ENCODE measurements at regions not wholly inside any gene's neighbourhood (a gene's known extent, or its start where the extent isn't known, plus 50 kb on each side); places are given as distances from the start of the nearest gene placed in this dataset.

DNA sequence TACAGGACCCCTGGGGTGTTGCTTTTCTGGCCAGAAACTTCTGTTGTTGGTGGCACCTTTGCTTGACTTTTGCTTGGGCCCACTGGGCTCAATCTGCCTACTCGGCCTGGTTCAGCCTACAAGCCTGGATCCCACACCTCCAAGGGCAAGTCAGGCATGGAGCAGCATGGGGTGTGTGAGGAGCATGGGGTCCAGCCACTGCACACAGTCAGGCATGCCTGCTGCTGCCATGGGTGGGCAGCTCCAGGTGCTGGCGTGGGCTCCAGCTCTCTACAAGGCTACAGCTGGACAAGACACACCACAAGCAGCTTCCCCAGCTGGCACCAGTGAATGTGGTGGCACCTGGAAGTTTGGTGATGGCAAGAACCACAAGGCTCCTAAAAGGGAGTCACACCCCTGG, 1683.1 kb upstream of the ADGRL3 start:
- TF ChIP-seq, protein P1, sequence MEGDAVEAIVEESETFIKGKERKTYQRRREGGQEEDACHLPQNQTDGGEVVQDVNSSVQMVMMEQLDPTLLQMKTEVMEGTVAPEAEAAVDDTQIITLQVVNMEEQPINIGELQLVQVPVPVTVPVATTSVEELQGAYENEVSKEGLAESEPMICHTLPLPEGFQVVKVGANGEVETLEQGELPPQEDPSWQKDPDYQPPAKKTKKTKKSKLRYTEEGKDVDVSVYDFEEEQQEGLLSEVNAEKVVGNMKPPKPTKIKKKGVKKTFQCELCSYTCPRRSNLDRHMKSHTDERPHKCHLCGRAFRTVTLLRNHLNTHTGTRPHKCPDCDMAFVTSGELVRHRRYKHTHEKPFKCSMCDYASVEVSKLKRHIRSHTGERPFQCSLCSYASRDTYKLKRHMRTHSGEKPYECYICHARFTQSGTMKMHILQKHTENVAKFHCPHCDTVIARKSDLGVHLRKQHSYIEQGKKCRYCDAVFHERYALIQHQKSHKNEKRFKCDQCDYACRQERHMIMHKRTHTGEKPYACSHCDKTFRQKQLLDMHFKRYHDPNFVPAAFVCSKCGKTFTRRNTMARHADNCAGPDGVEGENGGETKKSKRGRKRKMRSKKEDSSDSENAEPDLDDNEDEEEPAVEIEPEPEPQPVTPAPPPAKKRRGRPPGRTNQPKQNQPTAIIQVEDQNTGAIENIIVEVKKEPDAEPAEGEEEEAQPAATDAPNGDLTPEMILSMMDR (CRISPR knock-in tag; IDR thresholded peaks at IDR 0.05), result no peak
- no peak for TF ChIP-seq POLR2AphosphoS2 (IDR thresholded peaks at IDR 0.05; ENCODE audit: low read depth, low read length)
